Sigmoid colon (tissue), 6 donors: ENCODE measurements at regions not wholly inside any gene's neighbourhood (a gene's known extent, or its start where the extent isn't known, plus 50 kb on each side); places are given as distances from the start of the nearest gene placed in this dataset.

Source experiments
- DNase-seq: peaks from one replicate; pipeline ENCODE4 v3.0.0-alpha.2; 2019
- H3K27ac ChIP-seq, 4 donors: fragments of 200-600 bp; sonication (generic); one replicate each; pipeline ENCODE4 v1.5.1; 2016 to 2019; ENCODE audit warnings: mild to moderate bottlenecking in 1 of 4
- H3K27me3 ChIP-seq, 3 donors: fragments of 200-600 bp; sonication (generic); one replicate each; pipeline ENCODE4 v1.5.1; 2019; ENCODE audit warnings: mild to moderate bottlenecking in 1 of 3
- H3K36me3 ChIP-seq, 4 donors: fragments of 200-600 bp; sonication (generic); one replicate each; pipeline ENCODE4 v1.5.1; 2016 to 2019
- H3K4me1 ChIP-seq, 4 donors: fragments of 200-600 bp; sonication (generic); one replicate each; pipeline ENCODE4 v1.5.1; 2017 to 2019
- H3K4me3 ChIP-seq, 4 donors: fragments of 200-600 bp; sonication (generic); one replicate each; pipeline ENCODE4 v1.5.1; 2017 to 2019; ENCODE audit warnings: mild to moderate bottlenecking in 2 of 4, moderate library complexity in 1 of 4
- H3K9me3 ChIP-seq, 4 donors: fragments of 200-600 bp in 3 of 4; sonication (generic) in 3 of 4; one replicate each; pipeline versions ENCODE4 v1.5.1 to v1.6.1; 2013 to 2019
- EP300 ChIP-seq, 4 donors: sonication (generic); formaldehyde crosslinking; IDR thresholded peaks; one replicate each; pipeline ENCODE4 v1.6.1; 2017; ENCODE audit warnings: antibody characterized with exemption in 4 of 4
- POLR2A ChIP-seq, 2 donors: fragments of 450-650 bp; IDR thresholded peaks; one replicate each; pipeline ENCODE4 v1.6.1; 2016; ENCODE audit warnings: antibody characterized with exemption in 2 of 2, mild to moderate bottlenecking in 2 of 2, moderate library complexity in 2 of 2
- POLR2AphosphoS5 ChIP-seq, 4 donors: sonication (generic); formaldehyde crosslinking; IDR thresholded peaks; one replicate each; pipeline ENCODE4 v1.6.1; 2017; ENCODE audit warnings: antibody characterized with exemption in 4 of 4
- WGBS, 2 donors: extraction: QIAGEN DNeasy Blood & Tissue Kit; methylation state at CpG; one replicate each; pipeline ENCODE4 v1.1.7; 2013; 5-methylcytosine and 5-hydroxymethylcytosine counted together
- intact Hi-C: fragments of 100-400 bp; cut with DNase I; formaldehyde crosslinking; loops from one replicate; pipeline ENCODE4 v1.15.1; 2023
- TF ChIP-seq, protein P1 (sequence below), 4 experiments: fragments of 450-650 bp in 3 of 4; fragments of 200-600 bp in 1 of 4; IDR thresholded peaks; one replicate each; pipeline ENCODE4 v1.5.1; 2016 to 2019; ENCODE audit warnings: antibody characterized with exemption in 4 of 4, mild to moderate bottlenecking in 3 of 4, moderate library complexity in 2 of 4
- donor health status: healthy with polysubstance abuse.
- donor health status: healthy.

DNA sequence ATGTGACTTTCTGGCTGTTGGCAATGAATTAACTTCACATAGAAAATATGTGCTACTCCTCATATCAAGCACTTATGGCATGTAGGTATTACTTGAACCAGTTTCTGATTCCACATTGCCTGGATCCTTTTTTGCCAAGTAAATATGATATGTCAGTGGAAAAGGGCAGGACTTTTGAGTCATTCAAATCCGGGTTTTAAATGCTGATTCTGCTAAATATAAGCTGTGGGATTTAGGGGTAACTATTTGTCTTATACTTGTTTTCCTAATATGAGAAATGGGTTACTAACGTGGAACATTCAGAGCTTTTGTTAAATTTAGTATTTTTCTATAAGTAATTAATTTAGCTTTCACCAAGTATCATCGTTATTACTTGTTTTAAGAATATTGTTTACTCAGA lies 108.0 kb upstream of the HGF start:
- no peaks in the 10 kb centered on the region for H3K36me3 ChIP-seq
- H3K27ac ChIP-seq: no peak overlapping the region
- no peak for TF ChIP-seq POLR2AphosphoS5 (IDR thresholded peaks at IDR 0.05)
- no peak for TF ChIP-seq EP300 (IDR thresholded peaks at IDR 0.05)
- TF ChIP-seq, protein P1, sequence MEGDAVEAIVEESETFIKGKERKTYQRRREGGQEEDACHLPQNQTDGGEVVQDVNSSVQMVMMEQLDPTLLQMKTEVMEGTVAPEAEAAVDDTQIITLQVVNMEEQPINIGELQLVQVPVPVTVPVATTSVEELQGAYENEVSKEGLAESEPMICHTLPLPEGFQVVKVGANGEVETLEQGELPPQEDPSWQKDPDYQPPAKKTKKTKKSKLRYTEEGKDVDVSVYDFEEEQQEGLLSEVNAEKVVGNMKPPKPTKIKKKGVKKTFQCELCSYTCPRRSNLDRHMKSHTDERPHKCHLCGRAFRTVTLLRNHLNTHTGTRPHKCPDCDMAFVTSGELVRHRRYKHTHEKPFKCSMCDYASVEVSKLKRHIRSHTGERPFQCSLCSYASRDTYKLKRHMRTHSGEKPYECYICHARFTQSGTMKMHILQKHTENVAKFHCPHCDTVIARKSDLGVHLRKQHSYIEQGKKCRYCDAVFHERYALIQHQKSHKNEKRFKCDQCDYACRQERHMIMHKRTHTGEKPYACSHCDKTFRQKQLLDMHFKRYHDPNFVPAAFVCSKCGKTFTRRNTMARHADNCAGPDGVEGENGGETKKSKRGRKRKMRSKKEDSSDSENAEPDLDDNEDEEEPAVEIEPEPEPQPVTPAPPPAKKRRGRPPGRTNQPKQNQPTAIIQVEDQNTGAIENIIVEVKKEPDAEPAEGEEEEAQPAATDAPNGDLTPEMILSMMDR (IDR thresholded peaks at IDR 0.05): no peak
- no peak for TF ChIP-seq POLR2A (IDR thresholded peaks at IDR 0.05)
- 81 to 87% methylated on average over 3 of the region's 3 CpGs for WGBS, 2 donors
- no peaks in the 10 kb centered on the region for H3K4me1 ChIP-seq
- no peak for DNase-seq
- no peak overlapping the region for H3K4me3 ChIP-seq
- intact Hi-C loops: no loop called here
- H3K27me3 ChIP-seq: no peaks in the 10 kb centered on the region
- H3K9me3 ChIP-seq: no peaks in the 10 kb centered on the region

DNA sequence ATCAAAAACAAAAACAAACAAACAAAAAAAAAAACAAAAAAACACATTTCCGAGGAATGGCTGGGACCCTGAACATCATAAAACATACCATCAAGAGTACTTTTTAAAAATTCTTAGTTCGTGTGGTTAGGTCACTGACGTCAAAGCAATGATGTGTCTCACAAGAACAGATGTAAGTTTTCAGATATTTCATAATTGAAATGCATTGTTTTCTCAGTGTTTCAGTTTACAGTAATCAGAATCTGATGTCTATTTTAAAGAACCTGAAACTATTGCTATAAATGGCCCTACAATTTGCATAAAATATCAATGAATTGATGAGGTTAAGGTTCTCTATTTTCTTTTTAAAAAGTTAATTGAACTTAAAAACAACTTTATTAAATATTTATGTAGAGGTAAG lies 103.7 kb upstream of the HGF start:
- Histone ChIP-seq H3K9me3 (no peaks in the 10 kb centered on the region), H3K27me3 (no peaks in the 10 kb centered on the region), H3K36me3 (no peaks in the 10 kb centered on the region), H3K4me3 (no peak overlapping the region), H3K4me1 (no peaks in the 10 kb centered on the region), H3K27ac (no peak overlapping the region)
- 65 to 86% methylated on average over 3 of the region's 3 CpGs for WGBS, 2 donors
- no peak for DNase-seq
- intact Hi-C loops: no loop called here
- TF ChIP-seq EP300 (IDR thresholded peaks at IDR 0.05) (no peak), POLR2AphosphoS5 (IDR thresholded peaks at IDR 0.05) (no peak), POLR2A (IDR thresholded peaks at IDR 0.05) (no peak)
- TF ChIP-seq, protein P1 (IDR thresholded peaks at IDR 0.05): no peak

DNA sequence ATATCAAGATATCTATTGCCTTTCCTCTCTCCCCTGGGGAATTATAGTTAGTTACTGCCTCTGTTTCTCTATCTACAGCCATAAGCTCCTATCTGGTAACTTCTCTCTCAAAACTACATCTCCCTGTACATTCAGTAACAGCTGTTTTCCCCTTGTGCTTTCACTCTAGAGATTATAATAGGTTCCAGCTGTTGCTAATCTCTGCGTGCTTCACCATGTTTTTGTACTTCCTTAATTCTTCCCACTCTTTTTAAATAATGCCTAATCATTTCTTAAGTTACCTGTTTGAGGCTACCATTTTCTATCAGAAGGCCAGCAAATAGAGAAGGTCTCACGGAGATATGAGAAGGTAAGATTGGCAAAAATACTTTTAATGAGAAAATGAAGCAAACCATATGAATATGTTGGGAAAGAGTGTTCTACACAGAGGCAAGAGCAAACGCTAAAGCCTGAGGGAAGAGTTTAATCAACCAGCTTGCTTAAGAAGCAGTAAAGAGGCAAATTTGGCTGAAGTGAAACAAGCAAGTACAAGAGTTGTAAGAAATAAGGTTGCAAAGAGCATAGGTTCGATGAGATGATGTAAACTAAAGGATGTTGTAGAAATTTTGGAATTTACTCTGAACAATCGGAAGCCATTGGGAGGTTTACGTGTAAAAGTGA lies 101.9 kb upstream of the HGF start:
- H3K27me3 ChIP-seq: no peaks in the 10 kb centered on the region
- TF ChIP-seq, protein P1 (IDR thresholded peaks at IDR 0.05): no peak
- TF ChIP-seq POLR2AphosphoS5 (IDR thresholded peaks at IDR 0.05) (no peak), POLR2A (IDR thresholded peaks at IDR 0.05) (no peak), EP300 (IDR thresholded peaks at IDR 0.05) (no peak)
- no peaks in the 10 kb centered on the region for H3K4me1 ChIP-seq
- no peaks in the 10 kb centered on the region for H3K9me3 ChIP-seq
- no peak for DNase-seq
- no peak overlapping the region for H3K4me3 ChIP-seq
- H3K27ac ChIP-seq: no peak overlapping the region
- H3K36me3 ChIP-seq: no peaks in the 10 kb centered on the region
- WGBS, 2 donors: 82 to 87% methylated on average over 6 of the region's 6 CpGs
- intact Hi-C loops: no loop called here

DNA sequence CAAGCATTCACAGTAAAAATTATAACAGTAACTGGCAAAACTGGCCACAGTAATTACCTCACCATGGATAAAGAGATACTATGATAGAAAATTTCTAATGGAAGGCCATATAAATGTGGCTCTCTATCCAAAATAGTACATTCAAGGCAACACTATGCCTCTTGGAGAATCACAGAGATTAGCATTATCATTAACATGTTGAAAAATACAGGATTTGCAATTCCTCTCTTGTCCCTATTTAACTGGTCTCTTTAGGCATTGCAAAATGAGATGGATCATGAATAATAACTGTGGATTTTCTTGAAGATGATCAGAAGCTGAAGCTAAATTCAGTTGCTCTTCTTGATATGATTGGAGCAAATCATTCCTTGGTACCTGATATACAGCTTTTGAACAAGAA lies 100.8 kb upstream of the HGF start:
- no peaks in the 10 kb centered on the region for H3K4me1 ChIP-seq
- no peak overlapping the region for H3K27ac ChIP-seq
- intact Hi-C loops: no loop called here
- no peaks in the 10 kb centered on the region for H3K9me3 ChIP-seq
- no peak overlapping the region for H3K4me3 ChIP-seq
- TF ChIP-seq EP300 (IDR thresholded peaks at IDR 0.05) (no peak), POLR2A (IDR thresholded peaks at IDR 0.05) (no peak), POLR2AphosphoS5 (IDR thresholded peaks at IDR 0.05) (no peak)
- TF ChIP-seq, protein P1 (IDR thresholded peaks at IDR 0.05): no peak
- DNase-seq: no peak
- H3K36me3 ChIP-seq: no peaks in the 10 kb centered on the region
- no peaks in the 10 kb centered on the region for H3K27me3 ChIP-seq

DNA sequence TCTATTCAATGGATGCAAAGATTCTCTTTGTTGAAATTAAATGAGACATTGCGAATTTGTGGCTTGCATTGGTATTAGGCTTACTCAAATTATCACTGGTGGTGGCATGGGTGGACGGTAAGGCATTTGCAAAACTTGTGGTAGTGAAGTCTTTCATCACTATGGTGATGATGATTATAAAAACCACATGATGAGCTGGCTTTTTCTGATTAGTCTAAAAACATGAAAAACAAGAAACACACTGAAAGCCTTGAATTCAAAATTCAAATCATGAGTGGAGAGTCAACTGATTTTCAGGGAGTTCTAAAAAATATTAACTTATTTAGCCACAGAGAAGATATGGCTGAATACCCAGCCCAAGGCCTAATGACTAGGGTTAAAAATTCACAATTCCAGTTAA lies 99.8 kb upstream of the HGF start:
- Histone ChIP-seq H3K27me3 (no peaks in the 10 kb centered on the region), H3K4me1 (no peaks in the 10 kb centered on the region), H3K27ac (no peak overlapping the region), H3K36me3 (no peaks in the 10 kb centered on the region), H3K4me3 (no peak overlapping the region), H3K9me3 (no peaks in the 10 kb centered on the region)
- DNase-seq: no peak
- WGBS, 2 donors: 87 to 88% methylated on average over 2 of the region's 2 CpGs
- TF ChIP-seq POLR2AphosphoS5 (IDR thresholded peaks at IDR 0.05): no peak
- TF ChIP-seq, protein P1 (IDR thresholded peaks at IDR 0.05): no peak
- TF ChIP-seq POLR2A (IDR thresholded peaks at IDR 0.05): no peak
- TF ChIP-seq EP300 (IDR thresholded peaks at IDR 0.05): no peak
- intact Hi-C loops: no loop called here
